CD14-positive monocyte (primary cell): ENCODE measurements at regions not wholly inside any gene's neighbourhood (a gene's known extent, or its start where the extent isn't known, plus 50 kb on each side); places are given as distances from the start of the nearest gene placed in this dataset.
A peak's percentile ranks its signal among the peaks of the same experiment; 100 is the strongest.

Source experiments
- DNase-seq, 3 donors: peaks; one replicate each; pipeline ENCODE4 v3.0.0-alpha.2; 2011 to 2022
- H2AFZ ChIP-seq: 2 replicates; pipeline ENCODE4 v1.6.0; 2012; ENCODE audit warnings: mild to moderate bottlenecking, low read depth, low read length, inconsistent platforms; ENCODE audit not compliant: insufficient read depth, poor library complexity, severe bottlenecking
- H3K27ac ChIP-seq, 2 donors: 1 replicate in 1 of 2; 2 replicates in 1 of 2; pipeline ENCODE4 v1.5.1; 2012 to 2013; ENCODE audit warnings: low read length in 2 of 2, control low read depth in 1 of 2, inconsistent platforms in 1 of 2, low read depth in 1 of 2, mild to moderate bottlenecking in 1 of 2
- H3K27me3 ChIP-seq, 2 donors: one replicate each; pipeline versions ENCODE4 v1.6.0 to v1.6.1; 2011 to 2013; ENCODE audit warnings: low read length in 2 of 2; ENCODE audit not compliant: control insufficient read depth in 2 of 2, insufficient read depth in 2 of 2
- H3K36me3 ChIP-seq, 2 donors: replicated peaks in 1 of 2; 1 replicate in 1 of 2; 2 replicates in 1 of 2; pipeline versions ENCODE4 v1.5.1 to v1.6.1; 2012 to 2013; ENCODE audit warnings: low read length in 2 of 2, control low read depth in 1 of 2, inconsistent platforms in 1 of 2, mild to moderate bottlenecking in 1 of 2; ENCODE audit not compliant: insufficient read depth in 2 of 2, control insufficient read depth in 1 of 2
- H3K4me1 ChIP-seq, 2 donors: 1 replicate in 1 of 2; 2 replicates in 1 of 2; pipeline versions ENCODE4 v1.5.1 to v1.6.1; 2012 to 2013; ENCODE audit warnings: low read length in 2 of 2, control low read depth in 1 of 2, inconsistent platforms in 1 of 2, mild to moderate bottlenecking in 1 of 2, moderate library complexity in 1 of 2; ENCODE audit not compliant: insufficient read depth in 2 of 2, control insufficient read depth in 1 of 2
- H3K4me2 ChIP-seq: replicated peaks from 2 replicates; pipeline ENCODE3; 2012; ENCODE audit warnings: low read length, moderate library complexity, mild to moderate bottlenecking; ENCODE audit not compliant: poor library complexity, severe bottlenecking; ENCODE audit errors: extremely low read depth
- H3K4me3 ChIP-seq, 3 experiments: fragments of 200-600 bp in 1 of 3; sonication (generic) in 1 of 3; replicated peaks in 1 of 3; 1 replicate in 2 of 3; 2 replicates in 1 of 3; pipeline ENCODE4 v1.5.1; 2011 to 2013; ENCODE audit warnings: low read length in 3 of 3, mild to moderate bottlenecking in 3 of 3, control low read depth in 2 of 3, low read depth in 2 of 3, inconsistent platforms in 1 of 3, moderate library complexity in 1 of 3
- H3K79me2 ChIP-seq: 2 replicates; pipeline ENCODE4 v1.6.0; 2012; ENCODE audit warnings: mild to moderate bottlenecking, control low read depth, inconsistent platforms, low read length, moderate library complexity; ENCODE audit not compliant: insufficient read depth
- H3K9ac ChIP-seq: 2 replicates; pipeline ENCODE4 v1.6.0; 2017; ENCODE audit warnings: low read length, mild to moderate bottlenecking; ENCODE audit not compliant: insufficient read depth, poor library complexity, severe bottlenecking
- H3K9me3 ChIP-seq, 2 donors: replicated peaks in 1 of 2; 1 replicate in 1 of 2; 2 replicates in 1 of 2; pipeline versions ENCODE4 v1.5.1 to v1.6.1; 2012 to 2013; ENCODE audit warnings: low read length in 2 of 2, control low read depth in 1 of 2; ENCODE audit not compliant: control insufficient read depth in 1 of 2, insufficient read depth in 1 of 2
- H4K20me1 ChIP-seq: 2 replicates; pipeline ENCODE4 v1.6.0; 2012; ENCODE audit warnings: mild to moderate bottlenecking, low read length, control low read depth, moderate library complexity; ENCODE audit not compliant: insufficient read depth
- H3K27ac Mint-ChIP-seq, 7 donors: one replicate each; pipeline ENCODE4 v1.8.0; 2020; ENCODE audit warnings: mild to moderate bottlenecking in 7 of 7, mixed read lengths in 7 of 7, moderate library complexity in 6 of 7, inconsistent platforms in 2 of 7
- H3K27me3 Mint-ChIP-seq, 3 donors: one replicate each; pipeline ENCODE4 v1.8.0; 2021 to 2022; ENCODE audit warnings: low read depth in 3 of 3, mild to moderate bottlenecking in 3 of 3, mixed read lengths in 3 of 3, moderate library complexity in 3 of 3, inconsistent platforms in 1 of 3
- H3K36me3 Mint-ChIP-seq, 2 donors: one replicate each; pipeline ENCODE4 v1.8.0; 2020; ENCODE audit warnings: mixed read lengths in 2 of 2, inconsistent platforms in 1 of 2, mild to moderate bottlenecking in 1 of 2
- H3K4me1 Mint-ChIP-seq: one replicate; pipeline ENCODE4 v1.8.0; 2020; ENCODE audit warnings: mild to moderate bottlenecking, mixed read lengths
- H3K4me3 Mint-ChIP-seq, 2 donors: one replicate each; pipeline ENCODE4 v1.8.0; 2020; ENCODE audit warnings: mild to moderate bottlenecking in 2 of 2, mixed read lengths in 2 of 2, moderate library complexity in 1 of 2
- H3K9me3 Mint-ChIP-seq, 7 donors: one replicate each; pipeline ENCODE4 v1.8.0; 2020 to 2022; ENCODE audit warnings: mixed read lengths in 7 of 7, mild to moderate bottlenecking in 6 of 7, moderate library complexity in 6 of 7, inconsistent platforms in 2 of 7
- CTCF ChIP-seq: fragments of 200-600 bp; IDR thresholded peaks from one replicate; pipeline ENCODE4 v1.8.0; 2022; ENCODE audit warnings: antibody characterized with exemption, mild to moderate bottlenecking
- WGBS: methylation state at CpG from one replicate; pipeline ENCODE4 v1.1.5; 2013; ENCODE audit warnings: missing lambda C conversion rate; ENCODE audit not compliant: insufficient coverage; 5-methylcytosine and 5-hydroxymethylcytosine counted together
- intact Hi-C, 2 donors: fragments of 100-400 bp; cut with micrococcal nuclease; formaldehyde crosslinking; loops; one replicate each; pipeline versions ENCODE4 v1.15.0 to v1.15.1; 2023

- H4K20me1 ChIP-seq, result no peaks in the 10 kb centered on the region
- TF ChIP-seq CTCF, result no peak
- H3K79me2 ChIP-seq, result no peaks in the 10 kb centered on the region
- no peak overlapping the region for H3K27ac ChIP-seq
- peaks cover 4 to 10% of the 10 kb centered on the region in 2 donors for H3K4me1 ChIP-seq
- H3K36me3 ChIP-seq, result no peaks in the 10 kb centered on the region
- H3K9ac ChIP-seq, result no peak overlapping the region
- intact Hi-C loops, result no loop called here
- DNase-seq, result no peak
- H3K27me3 Mint-ChIP-seq, result peaks cover 0 to 2% (median 0%) of the 10 kb centered on the region in 3 donors
- H3K4me3 Mint-ChIP-seq, result no peak overlapping the region
- peaks cover 17% of the 10 kb centered on the region for H3K4me1 Mint-ChIP-seq
- H2AFZ ChIP-seq, result no peak overlapping the region
- H3K27me3 ChIP-seq, result no peaks in the 10 kb centered on the region
- H3K27ac Mint-ChIP-seq, result peak overlapping the region in 2 of 7 donors; percentile 37 to 39
- 0% methylated on average over 1 of the region's 1 CpG for WGBS
- peaks cover 0 to 3% of the 10 kb centered on the region in 2 donors for H3K9me3 ChIP-seq
- H3K9me3 Mint-ChIP-seq, result peaks cover 0 to 4% (median 0%) of the 10 kb centered on the region in 7 donors
- H3K36me3 Mint-ChIP-seq, result no peaks in the 10 kb centered on the region
- H3K4me3 ChIP-seq, result no peak overlapping the region
- no peak overlapping the region for H3K4me2 ChIP-seq
These were observed 140.3 kb upstream of the VANGL1 start for GRCh38 chr1:115501476-115501875.

GRCh38 chr1:115499253-115499652, 142.5 kb upstream of the VANGL1 start:
- Histone ChIP-seq H3K79me2 (no peaks in the 10 kb centered on the region), H3K4me1 (peaks cover 0 to 7% of the 10 kb centered on the region in 2 donors), H4K20me1 (no peaks in the 10 kb centered on the region), H3K4me3 (no peak overlapping the region), H3K36me3 (no peaks in the 10 kb centered on the region), H3K9ac (no peak overlapping the region), H3K9me3 (peaks cover 0 to 3% of the 10 kb centered on the region in 2 donors), H3K27me3 (no peaks in the 10 kb centered on the region), H3K4me2 (no peak overlapping the region), H3K27ac (no peak overlapping the region), H2AFZ (no peak overlapping the region)
- intact Hi-C loops, result no loop called here
- peaks cover 13% of the 10 kb centered on the region for H3K4me1 Mint-ChIP-seq
- H3K9me3 Mint-ChIP-seq, result peaks cover 0 to 4% (median 0%) of the 10 kb centered on the region in 7 donors
- H3K27ac Mint-ChIP-seq, result no peak overlapping the region
- DNase-seq, result no peak
- H3K27me3 Mint-ChIP-seq, result peaks cover 0 to 4% (median 1%) of the 10 kb centered on the region in 3 donors
- no peaks in the 10 kb centered on the region for H3K36me3 Mint-ChIP-seq
- no peak for TF ChIP-seq CTCF
- H3K4me3 Mint-ChIP-seq, result no peak overlapping the region
- WGBS, result no CpG with 5 or more reads among the region's 2 CpGs
